Central memory CD8-positive, alpha-beta T cell (primary cell): ENCODE measurements at regions not wholly inside any gene's neighbourhood (a gene's known extent, or its start where the extent isn't known, plus 50 kb on each side); places are given as distances from the start of the nearest gene placed in this dataset.
"Not testable (repeated sequence)": the region's sequence is repeated elsewhere in the genome, so short reads cannot be mapped to it uniquely, and the experiment has no call there.

Source experiments
- ATAC-seq: fragments of 150-1000 bp; cut with Tn5 transposase; replicated peaks from 2 replicates; pipeline ENCODE4 v1.10.0; 2022; ENCODE audit warnings: mild to moderate bottlenecking, moderate FRiP score, moderate number of reproducible peaks; ENCODE audit not compliant: poor library complexity, severe bottlenecking; ENCODE audit errors: extremely low read depth
- DNase-seq, 2 donors: peaks; one replicate each; pipeline ENCODE4 v3.0.0; 2021; ENCODE audit warnings: low spot score in 2 of 2
- H3K27ac Mint-ChIP-seq: one replicate; pipeline ENCODE4 v1.8.0; 2022; ENCODE audit warnings: low read depth, mild to moderate bottlenecking, moderate library complexity, mixed read lengths
- H3K27me3 Mint-ChIP-seq: one replicate; pipeline ENCODE4 v1.8.0; 2022; ENCODE audit warnings: mixed read lengths
- H3K36me3 Mint-ChIP-seq: one replicate; pipeline ENCODE4 v1.8.0; 2022; ENCODE audit warnings: mild to moderate bottlenecking, moderate library complexity, mixed read lengths; ENCODE audit not compliant: insufficient read depth
- H3K4me1 Mint-ChIP-seq: one replicate; pipeline ENCODE4 v1.8.0; 2022; ENCODE audit warnings: mixed read lengths
- H3K4me3 Mint-ChIP-seq: one replicate; pipeline ENCODE4 v1.8.0; 2022; ENCODE audit warnings: mild to moderate bottlenecking, moderate library complexity, mixed read lengths
- H3K9me3 Mint-ChIP-seq: one replicate; pipeline ENCODE4 v1.8.0; 2022; ENCODE audit warnings: mixed read lengths

DNA sequence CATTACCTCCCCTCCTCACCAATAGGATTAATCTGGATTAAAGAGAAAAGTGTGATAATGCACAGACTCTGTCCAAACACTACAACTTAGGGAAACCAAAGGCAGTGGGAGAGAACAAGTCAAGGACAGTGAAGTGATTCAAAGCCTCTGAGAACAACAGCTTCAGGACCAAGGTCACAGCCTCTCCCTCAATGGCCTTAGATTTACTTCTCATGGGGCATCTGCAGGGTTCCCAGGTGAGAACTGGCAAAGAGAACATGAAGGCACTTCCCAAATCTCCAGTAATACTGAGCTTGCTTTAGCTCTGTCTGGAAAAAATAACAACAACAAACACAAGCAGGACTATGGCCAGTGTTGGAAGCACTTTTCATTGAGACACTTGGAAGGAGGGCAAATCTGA is 99.8 kb upstream of the GOLGA6L22 start:
- DNase-seq, H3K27me3 Mint-ChIP-seq, H3K4me1 Mint-ChIP-seq, H3K9me3 Mint-ChIP-seq, H3K27ac Mint-ChIP-seq, ATAC-seq, H3K4me3 Mint-ChIP-seq, H3K36me3 Mint-ChIP-seq: not testable (repeated sequence)

DNA sequence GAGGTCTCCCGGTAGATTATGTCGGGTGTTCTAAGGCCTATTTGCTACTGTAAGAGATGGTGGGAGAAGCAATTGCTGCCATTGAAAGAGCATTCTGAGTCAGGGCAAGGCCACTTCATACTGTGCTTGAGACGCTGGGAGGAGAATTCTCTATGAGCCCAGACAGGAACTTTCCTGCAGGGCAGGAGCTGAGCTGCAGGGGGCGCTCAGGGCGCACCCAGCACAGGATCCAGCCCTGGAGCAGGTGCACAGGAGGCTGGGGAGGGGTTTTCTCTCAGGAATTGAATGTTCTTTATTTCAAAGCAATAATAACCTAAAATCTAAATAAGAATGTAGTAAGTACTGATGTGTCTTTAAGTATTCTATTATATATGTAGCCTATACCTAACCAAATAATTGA is 99.1 kb upstream of the GOLGA6L22 start:
- not testable (repeated sequence) for H3K27ac Mint-ChIP-seq, H3K4me1 Mint-ChIP-seq, H3K4me3 Mint-ChIP-seq, H3K36me3 Mint-ChIP-seq, DNase-seq, H3K9me3 Mint-ChIP-seq, H3K27me3 Mint-ChIP-seq
- ATAC-seq = peak; percentile 47

DNA sequence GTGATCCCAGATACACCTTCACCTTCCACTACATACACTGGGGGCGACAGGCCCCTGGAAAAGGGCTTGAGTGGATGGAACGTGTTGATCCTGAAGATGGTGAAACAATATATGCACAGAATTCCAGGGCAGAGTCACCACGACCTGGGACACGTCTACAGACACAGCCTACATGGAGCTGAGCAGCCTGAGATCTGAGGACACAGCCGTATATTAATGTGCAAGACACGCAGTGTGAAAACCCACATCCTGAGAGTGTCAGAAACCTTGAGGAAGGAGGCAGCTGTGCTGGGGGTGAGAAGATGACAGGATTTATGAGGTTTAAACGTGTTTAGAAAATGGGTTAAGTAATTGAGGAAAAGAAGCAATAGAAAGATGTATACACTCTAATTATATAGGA is 98.0 kb upstream of the GOLGA6L22 start:
- H3K4me3 Mint-ChIP-seq, DNase-seq, H3K27ac Mint-ChIP-seq, H3K9me3 Mint-ChIP-seq, H3K36me3 Mint-ChIP-seq, H3K4me1 Mint-ChIP-seq, H3K27me3 Mint-ChIP-seq: not testable (repeated sequence)
- peak; percentile 85 for ATAC-seq

DNA sequence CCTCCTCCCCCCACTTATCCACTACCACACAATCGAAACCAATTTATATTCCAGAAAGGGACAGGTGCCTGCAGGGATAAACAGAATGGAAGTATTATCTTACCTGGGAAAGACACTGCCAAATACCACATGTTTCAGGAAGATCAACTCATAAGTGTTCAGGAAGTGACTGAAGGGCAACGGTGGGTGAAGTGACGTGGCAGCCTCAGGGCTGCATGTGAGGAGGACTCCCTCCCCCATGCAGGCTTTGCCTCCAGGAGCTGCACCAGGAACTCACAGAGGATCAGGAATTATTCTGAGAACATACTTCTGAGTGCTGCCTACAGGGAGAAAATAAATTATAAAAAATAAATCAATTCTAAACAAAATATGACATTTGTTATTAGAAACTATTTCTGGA is 96.2 kb upstream of the GOLGA6L22 start:
- not testable (repeated sequence) for H3K27me3 Mint-ChIP-seq, H3K36me3 Mint-ChIP-seq, H3K9me3 Mint-ChIP-seq, H3K4me1 Mint-ChIP-seq, DNase-seq, H3K4me3 Mint-ChIP-seq, ATAC-seq, H3K27ac Mint-ChIP-seq

DNA sequence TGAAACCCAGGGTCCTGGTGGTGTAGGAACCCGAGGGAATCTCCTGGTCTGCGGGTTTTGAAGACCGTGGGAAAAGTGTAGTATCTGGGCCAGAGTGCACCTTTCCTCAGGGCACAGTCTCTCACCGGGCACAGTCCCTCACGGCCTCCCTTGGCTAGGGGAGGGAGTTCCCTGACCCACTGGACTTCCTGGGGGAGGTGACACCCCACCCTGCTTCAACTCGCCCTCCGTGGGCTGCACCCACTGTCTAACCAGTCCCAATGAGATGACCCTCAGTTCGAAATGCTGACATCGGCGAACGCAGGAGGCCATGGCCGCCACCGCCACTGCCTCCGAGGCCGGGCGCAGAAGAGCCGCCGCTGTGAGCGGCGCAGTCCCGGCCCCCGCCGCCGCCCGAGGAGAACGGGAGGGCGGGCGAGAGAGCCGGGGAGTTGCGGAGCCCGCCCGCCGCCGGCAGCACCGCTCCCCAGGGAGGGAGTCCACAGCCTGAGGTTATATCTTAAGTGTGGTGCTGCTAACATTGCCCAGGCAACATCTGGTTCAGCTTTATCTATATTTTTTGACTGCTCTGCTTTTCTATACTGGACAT is 87.4 kb upstream of the GOLGA6L22 start:
- not testable (repeated sequence) for H3K27ac Mint-ChIP-seq, DNase-seq, H3K36me3 Mint-ChIP-seq, H3K27me3 Mint-ChIP-seq, H3K4me1 Mint-ChIP-seq, H3K4me3 Mint-ChIP-seq, H3K9me3 Mint-ChIP-seq
- ATAC-seq = peak; percentile 49

DNA sequence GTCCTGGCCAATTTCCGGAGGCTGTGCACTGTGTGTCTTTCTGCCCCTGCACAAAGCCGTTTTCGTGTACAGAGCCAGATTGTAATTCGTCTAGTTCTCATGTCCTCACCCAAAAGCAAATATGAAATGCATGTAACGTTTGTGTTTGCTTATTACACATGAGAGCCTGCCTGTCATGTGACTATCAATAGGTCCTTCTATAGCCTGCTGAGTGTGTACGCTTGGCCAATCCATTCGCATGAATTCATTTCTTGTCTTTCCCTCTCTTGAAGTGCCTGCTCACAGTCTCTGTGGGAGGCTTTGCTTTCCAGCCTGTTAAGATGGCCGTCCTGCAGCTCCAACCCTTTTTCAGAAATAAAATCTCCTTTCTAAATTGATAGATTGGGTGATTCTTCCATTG is 84.2 kb upstream of the GOLGA6L22 start:
- not testable (repeated sequence) for H3K4me1 Mint-ChIP-seq, H3K36me3 Mint-ChIP-seq, H3K27me3 Mint-ChIP-seq, H3K27ac Mint-ChIP-seq, H3K4me3 Mint-ChIP-seq, DNase-seq, H3K9me3 Mint-ChIP-seq, ATAC-seq

DNA sequence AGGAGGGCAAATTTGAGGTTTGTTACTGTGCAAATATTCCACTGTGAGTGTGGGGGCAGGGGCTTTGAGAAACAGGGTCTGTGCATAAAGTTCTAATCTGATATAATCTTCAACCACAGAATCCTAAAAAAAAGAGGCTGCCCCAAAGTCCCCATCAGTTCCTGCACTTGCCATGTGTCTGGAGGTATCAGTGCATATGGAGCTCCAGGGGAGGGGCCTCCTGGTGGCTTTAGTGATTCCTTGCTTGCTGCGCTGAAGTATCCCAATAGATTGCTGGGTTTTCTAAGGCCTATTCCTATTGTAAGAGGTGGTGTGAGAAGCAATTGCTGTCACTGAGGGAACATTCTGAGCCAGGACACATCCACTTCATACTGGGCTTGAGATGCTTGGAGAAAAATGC is 82.9 kb upstream of the GOLGA6L22 start:
- not testable (repeated sequence) for DNase-seq, H3K27ac Mint-ChIP-seq, H3K36me3 Mint-ChIP-seq, H3K4me3 Mint-ChIP-seq, ATAC-seq, H3K9me3 Mint-ChIP-seq, H3K4me1 Mint-ChIP-seq, H3K27me3 Mint-ChIP-seq

DNA sequence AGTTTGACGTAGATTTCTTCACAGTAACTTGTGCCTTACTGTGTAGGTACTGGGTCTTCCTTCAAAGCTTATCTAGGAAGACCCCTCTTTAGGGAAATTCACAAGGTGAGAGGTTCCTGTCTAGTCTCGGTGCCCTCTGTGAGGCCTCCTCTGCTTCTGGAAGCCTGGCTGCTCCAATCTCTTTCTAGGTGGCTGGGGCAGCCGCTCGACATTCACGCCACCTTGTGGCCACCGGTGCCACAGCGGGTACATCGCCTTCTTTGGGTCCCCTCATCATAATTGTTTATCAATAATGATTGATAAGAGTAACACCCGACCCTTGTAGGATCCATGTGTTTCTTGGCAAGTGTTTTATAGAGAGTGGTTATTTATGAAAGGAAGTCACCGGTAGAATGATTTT is 80.8 kb upstream of the GOLGA6L22 start:
- not testable (repeated sequence) for H3K9me3 Mint-ChIP-seq, H3K4me3 Mint-ChIP-seq, DNase-seq, H3K4me1 Mint-ChIP-seq, H3K27me3 Mint-ChIP-seq, H3K27ac Mint-ChIP-seq, H3K36me3 Mint-ChIP-seq
- ATAC-seq = peak; percentile 32

DNA sequence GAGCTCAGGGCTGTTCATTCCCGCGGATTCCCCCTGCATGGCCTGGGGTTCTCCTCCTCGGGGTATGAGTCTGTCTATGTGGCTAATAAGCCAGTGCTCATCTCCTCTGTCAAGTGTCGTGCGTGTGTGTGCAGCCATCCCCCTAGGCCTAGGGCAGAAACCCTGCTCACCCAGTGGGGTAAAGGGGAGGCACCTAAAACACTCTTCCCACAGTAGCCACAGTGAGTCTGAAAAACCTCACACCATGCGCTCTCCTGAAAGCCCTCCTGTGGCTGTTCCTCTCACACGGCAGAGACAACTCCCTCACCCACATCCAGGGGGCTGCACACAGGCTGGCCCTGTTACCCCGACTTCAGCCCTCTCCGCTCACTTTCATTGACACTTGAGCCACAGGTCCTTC is 71.0 kb upstream of the GOLGA6L22 start:
- H3K4me3 Mint-ChIP-seq, ATAC-seq, H3K9me3 Mint-ChIP-seq, H3K27me3 Mint-ChIP-seq, H3K27ac Mint-ChIP-seq, DNase-seq, H3K36me3 Mint-ChIP-seq, H3K4me1 Mint-ChIP-seq: not testable (repeated sequence)

DNA sequence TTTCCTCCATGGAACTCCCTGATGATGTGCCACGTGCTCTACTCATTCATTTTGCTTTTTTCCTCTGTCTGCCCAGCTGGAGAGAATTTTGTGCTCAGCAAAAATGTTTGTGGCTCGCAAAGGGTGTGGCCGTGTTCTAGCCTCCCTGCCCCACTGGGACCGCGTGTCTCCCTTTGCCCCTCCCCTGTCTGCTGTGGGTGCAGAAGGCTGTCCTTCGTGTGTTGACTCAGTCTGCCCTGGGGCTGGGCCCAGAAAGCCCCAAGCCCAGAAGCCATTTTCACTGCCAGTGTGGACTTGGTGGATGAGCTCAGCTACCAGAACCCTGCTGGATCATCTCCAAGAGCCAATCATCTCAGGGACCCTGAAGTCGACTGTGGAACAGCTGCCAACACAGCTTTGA is 70.3 kb upstream of the GOLGA6L22 start:
- H3K4me3 Mint-ChIP-seq, DNase-seq, H3K4me1 Mint-ChIP-seq, H3K27ac Mint-ChIP-seq, H3K27me3 Mint-ChIP-seq, ATAC-seq, H3K9me3 Mint-ChIP-seq, H3K36me3 Mint-ChIP-seq: not testable (repeated sequence)

DNA sequence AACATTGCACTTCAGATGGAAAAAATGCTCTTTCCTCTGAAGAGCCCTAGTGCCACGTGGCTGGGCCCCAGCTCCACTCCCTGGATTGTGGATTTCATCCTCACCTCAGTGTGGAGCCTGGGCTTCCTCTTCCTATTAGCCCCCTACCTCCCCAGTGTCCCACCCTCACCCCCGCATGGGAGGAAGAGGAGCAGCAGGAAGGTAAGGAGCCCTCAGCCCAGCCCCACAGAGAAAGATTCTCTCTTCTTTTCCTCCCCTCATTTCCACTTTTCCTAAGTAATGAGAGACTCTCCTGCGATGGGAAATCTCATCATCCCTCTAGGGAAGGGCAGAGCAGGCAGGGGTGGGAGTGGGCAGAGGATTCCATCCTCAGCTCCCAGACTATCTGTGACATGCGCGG is 57.5 kb upstream of the GOLGA6L22 start:
- H3K27ac Mint-ChIP-seq, H3K36me3 Mint-ChIP-seq: not testable (repeated sequence)

DNA sequence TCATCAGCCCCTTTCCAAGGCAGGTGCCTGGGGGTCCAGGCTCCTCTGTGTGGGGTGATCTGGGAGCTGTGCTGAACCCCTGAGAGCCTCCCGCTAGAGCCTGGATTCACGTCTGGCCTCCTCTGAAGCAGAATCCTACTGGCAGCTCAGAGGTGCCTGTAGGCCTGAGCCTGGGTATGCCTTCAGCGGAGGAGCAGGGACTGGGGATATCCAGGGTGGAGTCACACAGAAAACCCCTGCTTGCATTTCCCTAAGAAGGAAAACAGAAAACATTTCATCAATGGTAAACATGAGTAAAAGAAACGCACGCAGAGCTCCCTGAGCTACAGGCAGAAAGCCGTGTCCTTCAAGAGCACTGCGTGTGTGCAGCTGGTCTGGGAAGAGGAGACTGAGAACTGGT is 57.0 kb upstream of the GOLGA6L22 start:
- H3K4me1 Mint-ChIP-seq, DNase-seq, H3K9me3 Mint-ChIP-seq, H3K36me3 Mint-ChIP-seq, H3K4me3 Mint-ChIP-seq, H3K27ac Mint-ChIP-seq, H3K27me3 Mint-ChIP-seq, ATAC-seq: not testable (repeated sequence)

More for the DNA sequence above, 57.5 kb upstream of the GOLGA6L22 start:
- peak; percentile 5 for ATAC-seq
- not testable (repeated sequence) for DNase-seq, H3K4me1 Mint-ChIP-seq, H3K27me3 Mint-ChIP-seq, H3K9me3 Mint-ChIP-seq, H3K4me3 Mint-ChIP-seq

DNA sequence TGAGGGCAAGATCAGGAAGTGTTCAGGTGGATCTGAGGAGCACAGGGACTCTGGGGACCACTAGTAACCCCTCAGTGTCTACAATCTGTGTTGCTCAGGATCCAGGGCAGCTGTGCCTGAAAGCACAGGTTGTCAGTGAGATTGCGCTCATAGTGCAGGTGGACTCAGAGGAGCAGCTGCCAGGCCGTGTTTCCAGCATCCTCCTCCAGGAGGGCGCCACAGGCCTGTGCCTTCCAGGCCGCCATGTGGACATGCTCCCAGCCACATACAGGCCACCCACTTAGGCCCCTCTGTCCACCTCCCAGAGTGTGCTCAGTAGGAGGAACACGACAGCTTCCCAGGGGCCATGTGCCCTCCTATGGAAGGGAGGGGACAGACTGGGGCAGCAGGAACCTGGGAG is 52.9 kb upstream of the GOLGA6L22 start:
- not testable (repeated sequence) for H3K4me3 Mint-ChIP-seq, H3K27ac Mint-ChIP-seq, H3K4me1 Mint-ChIP-seq, H3K27me3 Mint-ChIP-seq, DNase-seq, ATAC-seq, H3K9me3 Mint-ChIP-seq, H3K36me3 Mint-ChIP-seq
